Dendritic cell treated with granulocyte-macrophage colony-stimulating factor and Interleukin-4, amounts not matched to agents 40 ng/mL and 50 ng/mL, for 4 days (primary cell): ENCODE measurements at regions not wholly inside any gene's neighbourhood (a gene's known extent, or its start where the extent isn't known, plus 50 kb on each side); places are given as distances from the start of the nearest gene placed in this dataset.

Experiments
- H3K27ac Mint-ChIP-seq: one replicate; pipeline ENCODE4 v1.8.0; 2022; ENCODE audit warnings: mild to moderate bottlenecking, mixed read lengths
- H3K27me3 Mint-ChIP-seq: one replicate; pipeline ENCODE4 v1.8.0; 2022; ENCODE audit warnings: mild to moderate bottlenecking, mixed read lengths
- H3K36me3 Mint-ChIP-seq: one replicate; pipeline ENCODE4 v1.8.0; 2022; ENCODE audit warnings: low read depth, mixed read lengths
- H3K4me1 Mint-ChIP-seq: one replicate; pipeline ENCODE4 v1.8.0; 2022; ENCODE audit warnings: low read depth, mixed read lengths
- H3K4me3 Mint-ChIP-seq: one replicate; pipeline ENCODE4 v1.8.0; 2022; ENCODE audit warnings: mild to moderate bottlenecking, moderate library complexity, mixed read lengths
- H3K9me3 Mint-ChIP-seq: one replicate; pipeline ENCODE4 v1.8.0; 2022; ENCODE audit warnings: mixed read lengths
- intact Hi-C: fragments of 100-400 bp; cut with micrococcal nuclease; formaldehyde crosslinking; loops from one replicate; pipeline ENCODE4 v1.15.0; 2022

- H3K27ac Mint-ChIP-seq = no peak overlapping the region
- H3K4me1 Mint-ChIP-seq = no peaks in the 10 kb centered on the region
- H3K9me3 Mint-ChIP-seq = no peaks in the 10 kb centered on the region
- no peaks in the 10 kb centered on the region for H3K27me3 Mint-ChIP-seq
- H3K4me3 Mint-ChIP-seq = no peak overlapping the region
- no peaks in the 10 kb centered on the region for H3K36me3 Mint-ChIP-seq
- intact Hi-C loops = no loop called here
Measured at GRCh38 chr6:119545245-119545644, 195.7 kb upstream of the MAN1A1 start.

- Mint-ChIP-seq H3K4me1 (no peaks in the 10 kb centered on the region), H3K36me3 (no peaks in the 10 kb centered on the region), H3K27me3 (no peaks in the 10 kb centered on the region), H3K27ac (no peak overlapping the region), H3K9me3 (no peaks in the 10 kb centered on the region), H3K4me3 (no peak overlapping the region)
- intact Hi-C loops = no loop called here
Measured at GRCh38 chr6:119544325-119545175, 195.0 kb upstream of the MAN1A1 start.

GRCh38 chr6:119543332-119543731 is 193.8 kb upstream of the MAN1A1 start:
- Mint-ChIP-seq H3K4me3 (no peak overlapping the region), H3K27me3 (no peaks in the 10 kb centered on the region), H3K27ac (no peak overlapping the region), H3K4me1 (no peaks in the 10 kb centered on the region), H3K9me3 (no peaks in the 10 kb centered on the region), H3K36me3 (no peaks in the 10 kb centered on the region)
- intact Hi-C loops = no loop called here

GRCh38 chr6:119542037-119542436 is 192.5 kb upstream of the MAN1A1 start:
- H3K9me3 Mint-ChIP-seq = no peaks in the 10 kb centered on the region
- no peak overlapping the region for H3K27ac Mint-ChIP-seq
- intact Hi-C loops = no loop called here
- H3K4me3 Mint-ChIP-seq = no peak overlapping the region
- H3K36me3 Mint-ChIP-seq = no peaks in the 10 kb centered on the region
- no peaks in the 10 kb centered on the region for H3K27me3 Mint-ChIP-seq
- H3K4me1 Mint-ChIP-seq = no peaks in the 10 kb centered on the region

- no peaks in the 10 kb centered on the region for H3K9me3 Mint-ChIP-seq
- H3K27ac Mint-ChIP-seq = no peak overlapping the region
- no peak overlapping the region for H3K4me3 Mint-ChIP-seq
- no peaks in the 10 kb centered on the region for H3K36me3 Mint-ChIP-seq
- H3K27me3 Mint-ChIP-seq = no peaks in the 10 kb centered on the region
- H3K4me1 Mint-ChIP-seq = no peaks in the 10 kb centered on the region
- intact Hi-C loops = no loop called here
Measured at GRCh38 chr6:119541132-119541905, 191.8 kb upstream of the MAN1A1 start.

GRCh38 chr6:119540417-119540816 is 190.9 kb upstream of the MAN1A1 start:
- Mint-ChIP-seq H3K27ac (no peak overlapping the region), H3K27me3 (no peaks in the 10 kb centered on the region), H3K4me1 (no peaks in the 10 kb centered on the region), H3K9me3 (no peaks in the 10 kb centered on the region), H3K4me3 (no peak overlapping the region), H3K36me3 (no peaks in the 10 kb centered on the region)
- intact Hi-C loops = no loop called here

GRCh38 chr6:119539066-119539746 is 189.6 kb upstream of the MAN1A1 start:
- peaks cover 8% of the 10 kb centered on the region for H3K4me1 Mint-ChIP-seq
- intact Hi-C loops = no loop called here
- no peak overlapping the region for H3K27ac Mint-ChIP-seq
- no peaks in the 10 kb centered on the region for H3K9me3 Mint-ChIP-seq
- no peaks in the 10 kb centered on the region for H3K36me3 Mint-ChIP-seq
- no peak overlapping the region for H3K4me3 Mint-ChIP-seq
- no peaks in the 10 kb centered on the region for H3K27me3 Mint-ChIP-seq

GRCh38 chr6:119536666-119537065 is 187.1 kb upstream of the MAN1A1 start:
- no peaks in the 10 kb centered on the region for H3K9me3 Mint-ChIP-seq
- H3K4me3 Mint-ChIP-seq = no peak overlapping the region
- peaks cover 19% of the 10 kb centered on the region for H3K4me1 Mint-ChIP-seq
- no peaks in the 10 kb centered on the region for H3K27me3 Mint-ChIP-seq
- intact Hi-C loops = no loop called here
- H3K27ac Mint-ChIP-seq = no peak overlapping the region
- no peaks in the 10 kb centered on the region for H3K36me3 Mint-ChIP-seq

GRCh38 chr6:119535332-119535731 is 185.8 kb upstream of the MAN1A1 start:
- Mint-ChIP-seq H3K27ac (no peak overlapping the region), H3K36me3 (no peaks in the 10 kb centered on the region), H3K9me3 (no peaks in the 10 kb centered on the region), H3K27me3 (no peaks in the 10 kb centered on the region), H3K4me1 (peaks cover 19% of the 10 kb centered on the region), H3K4me3 (no peak overlapping the region)
- intact Hi-C loops = no loop called here

- Mint-ChIP-seq H3K27ac (peak overlapping the region; percentile 35), H3K9me3 (no peaks in the 10 kb centered on the region), H3K4me3 (no peak overlapping the region), H3K36me3 (no peaks in the 10 kb centered on the region), H3K27me3 (no peaks in the 10 kb centered on the region), H3K4me1 (peaks cover 19% of the 10 kb centered on the region)
- intact Hi-C loops = loop anchor here (5.0 kb wide), 1 partner anchor 181 kb away; no protein-coding TSS in a partner anchor
Measured at GRCh38 chr6:119533603-119534279, 184.2 kb upstream of the MAN1A1 start.

GRCh38 chr6:119527231-119527578 is 177.6 kb upstream of the MAN1A1 start:
- H3K9me3 Mint-ChIP-seq = no peaks in the 10 kb centered on the region
- intact Hi-C loops = no loop called here
- H3K4me3 Mint-ChIP-seq = no peak overlapping the region
- H3K27me3 Mint-ChIP-seq = no peaks in the 10 kb centered on the region
- H3K4me1 Mint-ChIP-seq = no peaks in the 10 kb centered on the region
- H3K27ac Mint-ChIP-seq = no peak overlapping the region
- no peaks in the 10 kb centered on the region for H3K36me3 Mint-ChIP-seq

GRCh38 chr6:119526561-119527230 is 177.1 kb upstream of the MAN1A1 start:
- intact Hi-C loops = no loop called here
- Mint-ChIP-seq H3K27ac (no peak overlapping the region), H3K9me3 (no peaks in the 10 kb centered on the region), H3K27me3 (no peaks in the 10 kb centered on the region), H3K4me3 (no peak overlapping the region), H3K4me1 (no peaks in the 10 kb centered on the region), H3K36me3 (no peaks in the 10 kb centered on the region)

- Mint-ChIP-seq H3K4me1 (no peaks in the 10 kb centered on the region), H3K27ac (no peak overlapping the region), H3K36me3 (no peaks in the 10 kb centered on the region), H3K4me3 (no peak overlapping the region), H3K9me3 (no peaks in the 10 kb centered on the region), H3K27me3 (no peaks in the 10 kb centered on the region)
- intact Hi-C loops = no loop called here
Measured at GRCh38 chr6:119524410-119524809, 174.8 kb upstream of the MAN1A1 start.
